GM10266 (cell line): ENCODE measurements at regions not wholly inside any gene's neighbourhood (a gene's known extent, or its start where the extent isn't known, plus 50 kb on each side); places are given as distances from the start of the nearest gene placed in this dataset.

Source experiments
- DNase-seq: peaks from one replicate; pipeline ENCODE4 v3.0.0; 2012; ENCODE audit errors: extremely low spot score
- CTCF ChIP-seq: IDR thresholded peaks from 2 replicates; pipeline ENCODE4 v1.5.1; 2012; ENCODE audit warnings: mild to moderate bottlenecking, low read depth; ENCODE audit not compliant: control insufficient read depth, insufficient read depth; ENCODE audit errors: missing control alignments

GRCh38 chr16:52368859-52369258 lies 178.1 kb downstream of the TOX3 start:
- no peak for TF ChIP-seq CTCF
- DNase-seq = no peak

- DNase-seq = no peak
- TF ChIP-seq CTCF = no peak
Measured at GRCh38 chr16:52367821-52368220, 179.1 kb downstream of the TOX3 start.

- no peak for DNase-seq
- no peak for TF ChIP-seq CTCF
Measured at GRCh38 chr16:52366983-52367382, 180.0 kb downstream of the TOX3 start.

GRCh38 chr16:52364500-52364899 lies 182.4 kb downstream of the TOX3 start:
- DNase-seq = no peak
- no peak for TF ChIP-seq CTCF

- no peak for TF ChIP-seq CTCF
- DNase-seq = no peak
Measured at GRCh38 chr16:52363082-52363481, 183.9 kb downstream of the TOX3 start.

- no peak for TF ChIP-seq CTCF
- DNase-seq = no peak
Measured at GRCh38 chr16:52357711-52358110, 189.2 kb downstream of the TOX3 start.

- no peak for TF ChIP-seq CTCF
- no peak for DNase-seq
Measured at GRCh38 chr16:52353249-52353648, 193.7 kb downstream of the TOX3 start.
